ENCODE measurements at regions not wholly inside any gene's neighbourhood (a gene's known extent, or its start where the extent isn't known, plus 50 kb on each side); places are given as distances from the start of the nearest gene placed in this dataset.

GRCh38 chr7:30231271-30231670 lies 53.1 kb upstream of the ZNRF2 start:
- Histone ChIP-seq H3K4ac (replicated peaks; ENCODE audit: insufficient read length, low read depth, low read length) (no peak overlapping the region), H2BK5ac (ENCODE audit: low read depth, low read length) (no peak overlapping the region), H3K79me2 (ENCODE audit: control insufficient read depth in 1 of 2, insufficient read depth in 2 of 2, low read length in 2 of 2) (no peaks in the 10 kb centered on the region), H2AFZ (ENCODE audit: low read length) (no peak overlapping the region), H2BK20ac (ENCODE audit: low read length) (no peak overlapping the region), H3K4me2 (ENCODE audit: insufficient read depth in 1 of 2, low read depth in 2 of 2, low read length in 2 of 2) (no peak overlapping the region), H4K8ac (ENCODE audit: extremely low read depth, insufficient read depth, low read length) (no peak overlapping the region), H4K5ac (ENCODE audit: insufficient read length, low read depth, low read length) (no peak overlapping the region), H2BK15ac (ENCODE audit: low read length) (no peak overlapping the region), H2BK120ac (replicated peaks; ENCODE audit: low read depth, low read length) (no peak overlapping the region), H3K36me3 (ENCODE audit: control insufficient read depth in 2 of 4, insufficient read depth in 4 of 4, low read length in 3 of 4) (no peaks in the 10 kb centered on the region), H4K20me1 (replicated peaks in 1 of 2; ENCODE audit: control insufficient read depth in 1 of 2, insufficient read depth in 2 of 2, low read length in 2 of 2) (no peaks in the 10 kb centered on the region), H4K91ac (replicated peaks; ENCODE audit: insufficient read length, low read length) (no peak overlapping the region), H3K4me1 (replicated peaks in 1 of 4; ENCODE audit: control insufficient read depth in 3 of 4, insufficient read depth in 4 of 4, low read length in 3 of 4) (no peaks in the 10 kb centered on the region), H3K4me3 (ENCODE audit: extremely low read depth in 1 of 4, insufficient read depth in 2 of 4, low read depth in 3 of 4, low read length in 4 of 4) (no peak overlapping the region), H3K27ac (ENCODE audit: low read depth, low read length) (no peak overlapping the region), H3K23me2 (ENCODE audit: low read depth, low read length) (no peaks in the 10 kb centered on the region), H3K27me3 (replicated peaks in 1 of 4; ENCODE audit: control insufficient read depth in 3 of 4, extremely low read depth in 1 of 4, insufficient read depth in 3 of 4, low read length in 3 of 4) (no peaks in the 10 kb centered on the region), H3K9ac (replicated peaks in 1 of 4; ENCODE audit: extremely low read depth in 1 of 4, low read depth in 3 of 4, low read length in 3 of 4) (no peak overlapping the region), H2BK12ac (ENCODE audit: low read depth, low read length) (no peak overlapping the region), H3K79me1 (ENCODE audit: low read depth, low read length) (no peaks in the 10 kb centered on the region), H3K23ac (ENCODE audit: insufficient read length) (no peak overlapping the region), H3K14ac (ENCODE audit: insufficient read length) (no peak overlapping the region), H3K56ac (replicated peaks; ENCODE audit: insufficient read length, low read depth, low read length) (no peak overlapping the region), H3K9me3 (ENCODE audit: insufficient read depth in 2 of 2, low read depth in 1 of 2, low read length in 1 of 2) (no peaks in the 10 kb centered on the region), H3K18ac (ENCODE audit: extremely low read depth, low read length) (no peak overlapping the region), H2AK5ac (ENCODE audit: low read depth, low read length) (no peak overlapping the region)
- 82% methylated on average over 1 of the region's 1 CpG; no CpG with 5 or more reads in 1 of the 2 experiments for WGBS, 2 experiments (ENCODE audit: extremely low coverage in 1 of 2, insufficient coverage in 1 of 2, insufficient read length in 1 of 2, insufficient replicate concordance in 2 of 2, low coverage in 1 of 2, low lambda C conversion rate in 2 of 2, missing lambda C conversion rate in 1 of 2)
- TF ChIP-seq E2F6 (IDR thresholded peaks at IDR 0.05) (no peak), SP4 (IDR thresholded peaks at IDR 0.05; ENCODE audit: low read length) (no peak), SRF (IDR thresholded peaks at IDR 0.05; ENCODE audit: low read depth, low read length) (no peak), RBBP5 (IDR thresholded peaks at IDR 0.05; ENCODE audit: borderline replicate concordance, low read depth, low read length) (no peak), SIRT6 (IDR thresholded peaks at IDR 0.05; ENCODE audit: low read length) (no peak), RFX5 (IDR thresholded peaks at IDR 0.05; ENCODE audit: borderline replicate concordance, low read depth, low read length) (no peak), SP1 (IDR thresholded peaks at IDR 0.05; ENCODE audit: low read depth, low read length) (no peak), SUZ12 (IDR thresholded peaks at IDR 0.05; ENCODE audit: low read length) (no peak), SP2 (IDR thresholded peaks at IDR 0.05; ENCODE audit: low read length) (no peak), CEBPB (IDR thresholded peaks at IDR 0.05; ENCODE audit: low read depth, low read length) (no peak), KDM5A (IDR thresholded peaks at IDR 0.05; ENCODE audit: low read length) (no peak)
- no peak for FAIRE-seq
- DNase-seq (ENCODE audit: low read depth in 1 of 2, low spot score in 2 of 2): no peak
- ChIA-PET POLR2A (ENCODE audit: partially characterized antibody) (no interaction called here), CTCF (ENCODE audit: partially characterized antibody) (interaction anchor here (0.6 to 1.3 kb wide), 2 partner anchors 46 to 49 kb away, joined by 3 to 4 read pairs; no protein-coding TSS in a partner anchor)

All from H1 (cell line).